ENCODE measurements at regions not wholly inside any gene's neighbourhood (a gene's known extent, or its start where the extent isn't known, plus 50 kb on each side); places are given as distances from the start of the nearest gene placed in this dataset.

DNA sequence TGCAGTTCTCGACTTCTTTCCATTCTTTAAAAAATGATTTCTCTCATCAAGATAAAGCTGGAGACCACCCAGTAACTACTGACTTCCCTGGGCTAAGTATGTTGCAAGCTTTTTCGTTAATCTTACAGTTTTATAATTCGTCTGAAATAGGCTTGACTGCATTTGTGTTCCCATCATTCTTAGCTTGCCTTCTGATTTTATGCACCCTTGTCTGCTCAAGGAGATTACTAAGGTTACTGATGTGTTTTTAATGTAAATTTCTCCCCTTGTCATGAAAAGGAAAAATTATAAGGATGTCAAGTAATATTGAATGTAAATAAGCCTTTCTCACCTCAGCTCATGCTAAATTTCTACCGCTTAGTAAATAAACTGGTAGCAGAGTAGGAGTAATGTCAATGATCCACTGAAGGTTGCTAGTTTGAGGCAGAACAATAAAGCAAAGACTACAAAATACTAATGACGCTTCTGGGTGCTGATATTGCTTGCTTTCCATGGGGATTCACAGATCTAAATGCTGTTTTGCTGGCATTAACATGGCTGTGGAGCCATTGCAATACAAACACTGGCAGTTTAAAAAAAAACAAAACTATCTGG lies 91.9 kb upstream of the CDH20 start:
- Histone ChIP-seq H3K36me3 (ENCODE audit: control insufficient read depth in 4 of 4, insufficient read depth in 3 of 4, low read depth in 1 of 4, low read length in 3 of 4) (no peaks in the 10 kb centered on the region), H3K27ac (ENCODE audit: low read depth in 1 of 2, low read length in 2 of 2) (no peak overlapping the region), H3K4me1 (ENCODE audit: control insufficient read depth in 4 of 4, insufficient read depth in 4 of 4, low read length in 3 of 4) (no peaks in the 10 kb centered on the region), H3K4me3 (ENCODE audit: low read depth in 1 of 3, low read length in 3 of 3) (no peak overlapping the region), H3K27me3 (ENCODE audit: control insufficient read depth in 4 of 4, insufficient read depth in 4 of 4, low read length in 3 of 4) (peaks cover 0 to 3% (median under 1%) of the 10 kb centered on the region in 4 donors), H3K9ac (ENCODE audit: low read depth in 1 of 2, low read length in 2 of 2) (no peak overlapping the region), H3K9me3 (ENCODE audit: control insufficient read depth in 4 of 4, low read length in 3 of 4) (no peaks in the 10 kb centered on the region)
- TF ChIP-seq MAX (IDR thresholded peaks at IDR 0.05), result no peak
- TF ChIP-seq YY1 (IDR thresholded peaks at IDR 0.05), result no peak
- TF ChIP-seq FOXA2 (IDR thresholded peaks at IDR 0.05), result no peak
- no peak for TF ChIP-seq JUND (IDR thresholded peaks at IDR 0.05)
- no peak for TF ChIP-seq ZBTB33 (IDR thresholded peaks at IDR 0.05)
- no peak for TF ChIP-seq TAF1 (conservative IDR thresholded peaks at IDR 0.05)
- TF ChIP-seq GABPA (IDR thresholded peaks at IDR 0.05 in 1 of 2, conservative IDR thresholded peaks at IDR 0.05 in 1 of 2), result no peak
- TF ChIP-seq FOXA1 (IDR thresholded peaks at IDR 0.05), result no peak
- no peak for TF ChIP-seq HNF4G (IDR thresholded peaks at IDR 0.05)
- 70% methylated on average over 5 of the region's 5 CpGs for WGBS
- DNase-seq (ENCODE audit: low spot score), result no peak

DNA sequence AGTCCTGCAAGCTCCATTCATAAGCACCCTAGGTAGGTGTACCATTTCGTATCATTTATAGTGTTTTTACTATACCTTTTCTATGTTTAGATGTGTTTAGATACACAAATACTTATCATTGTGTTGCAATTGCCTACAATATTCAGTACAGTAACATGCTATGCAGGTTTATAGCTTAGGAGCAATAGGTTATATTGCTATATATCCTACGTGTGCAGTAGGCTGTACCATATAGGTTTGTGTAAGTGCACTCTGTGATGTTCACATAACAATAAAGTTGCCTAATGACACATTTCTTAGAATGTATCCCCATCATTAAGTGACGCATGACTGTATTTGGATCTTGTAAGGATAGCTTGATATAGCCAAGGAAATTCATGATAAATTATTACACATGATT lies 88.6 kb upstream of the CDH20 start:
- no peaks in the 10 kb centered on the region for H3K4me1 ChIP-seq (ENCODE audit: control insufficient read depth in 4 of 4, insufficient read depth in 4 of 4, low read length in 3 of 4)
- no peak overlapping the region for H3K4me3 ChIP-seq (ENCODE audit: low read depth in 1 of 3, low read length in 3 of 3)
- H3K27ac ChIP-seq (ENCODE audit: low read depth in 1 of 2, low read length in 2 of 2), result no peak overlapping the region
- DNase-seq (ENCODE audit: low spot score), result no peak
- TF ChIP-seq NR2F2 (IDR thresholded peaks at IDR 0.05) (no peak), ZBTB33 (IDR thresholded peaks at IDR 0.05) (no peak), RAD21 (IDR thresholded peaks at IDR 0.05) (no peak), MAX (IDR thresholded peaks at IDR 0.05) (no peak), TAF1 (conservative IDR thresholded peaks at IDR 0.05) (no peak), FOXA2 (IDR thresholded peaks at IDR 0.05) (no peak), JUND (IDR thresholded peaks at IDR 0.05) (no peak), FOXA1 (IDR thresholded peaks at IDR 0.05) (no peak), GABPA (IDR thresholded peaks at IDR 0.05 in 1 of 2, conservative IDR thresholded peaks at IDR 0.05 in 1 of 2) (no peak), SP1 (IDR thresholded peaks at IDR 0.05) (no peak), RXRA (IDR thresholded peaks at IDR 0.05) (no peak), HNF4A (conservative IDR thresholded peaks at IDR 0.05) (no peak), REST (IDR thresholded peaks at IDR 0.05) (no peak)
- TF ChIP-seq, protein P1, sequence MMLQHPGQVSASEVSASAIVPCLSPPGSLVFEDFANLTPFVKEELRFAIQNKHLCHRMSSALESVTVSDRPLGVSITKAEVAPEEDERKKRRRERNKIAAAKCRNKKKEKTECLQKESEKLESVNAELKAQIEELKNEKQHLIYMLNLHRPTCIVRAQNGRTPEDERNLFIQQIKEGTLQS (IDR thresholded peaks at IDR 0.05), result no peak
- TF ChIP-seq, protein P2, sequence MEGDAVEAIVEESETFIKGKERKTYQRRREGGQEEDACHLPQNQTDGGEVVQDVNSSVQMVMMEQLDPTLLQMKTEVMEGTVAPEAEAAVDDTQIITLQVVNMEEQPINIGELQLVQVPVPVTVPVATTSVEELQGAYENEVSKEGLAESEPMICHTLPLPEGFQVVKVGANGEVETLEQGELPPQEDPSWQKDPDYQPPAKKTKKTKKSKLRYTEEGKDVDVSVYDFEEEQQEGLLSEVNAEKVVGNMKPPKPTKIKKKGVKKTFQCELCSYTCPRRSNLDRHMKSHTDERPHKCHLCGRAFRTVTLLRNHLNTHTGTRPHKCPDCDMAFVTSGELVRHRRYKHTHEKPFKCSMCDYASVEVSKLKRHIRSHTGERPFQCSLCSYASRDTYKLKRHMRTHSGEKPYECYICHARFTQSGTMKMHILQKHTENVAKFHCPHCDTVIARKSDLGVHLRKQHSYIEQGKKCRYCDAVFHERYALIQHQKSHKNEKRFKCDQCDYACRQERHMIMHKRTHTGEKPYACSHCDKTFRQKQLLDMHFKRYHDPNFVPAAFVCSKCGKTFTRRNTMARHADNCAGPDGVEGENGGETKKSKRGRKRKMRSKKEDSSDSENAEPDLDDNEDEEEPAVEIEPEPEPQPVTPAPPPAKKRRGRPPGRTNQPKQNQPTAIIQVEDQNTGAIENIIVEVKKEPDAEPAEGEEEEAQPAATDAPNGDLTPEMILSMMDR (IDR thresholded peaks at IDR 0.05; ENCODE audit: low read depth, low read length, missing input control), result no peak
- H3K9me3 ChIP-seq (ENCODE audit: control insufficient read depth in 4 of 4, low read length in 3 of 4), result no peaks in the 10 kb centered on the region
- H3K9ac ChIP-seq (ENCODE audit: low read depth in 1 of 2, low read length in 2 of 2), result no peak overlapping the region
- no peaks in the 10 kb centered on the region for H3K36me3 ChIP-seq (ENCODE audit: control insufficient read depth in 4 of 4, insufficient read depth in 3 of 4, low read depth in 1 of 4, low read length in 3 of 4)
- H3K27me3 ChIP-seq (ENCODE audit: control insufficient read depth in 4 of 4, insufficient read depth in 4 of 4, low read length in 3 of 4), result peaks cover 0 to 2% (median 0%) of the 10 kb centered on the region in 4 donors
- WGBS, result 72% methylated on average over 3 of the region's 3 CpGs
